HG03025 (cell line): ENCODE measurements at regions not wholly inside any gene's neighbourhood (a gene's known extent, or its start where the extent isn't known, plus 50 kb on each side); places are given as distances from the start of the nearest gene placed in this dataset.

ENCODE experiments used
- ATAC-seq: cut with Tn5 transposase; IDR thresholded peaks from one replicate; pipeline ENCODE4 v1.9.1; 2021; ENCODE audit warnings: mild to moderate bottlenecking, moderate library complexity; ENCODE audit not compliant: unreplicated experiment, low FRiP score

DNA sequence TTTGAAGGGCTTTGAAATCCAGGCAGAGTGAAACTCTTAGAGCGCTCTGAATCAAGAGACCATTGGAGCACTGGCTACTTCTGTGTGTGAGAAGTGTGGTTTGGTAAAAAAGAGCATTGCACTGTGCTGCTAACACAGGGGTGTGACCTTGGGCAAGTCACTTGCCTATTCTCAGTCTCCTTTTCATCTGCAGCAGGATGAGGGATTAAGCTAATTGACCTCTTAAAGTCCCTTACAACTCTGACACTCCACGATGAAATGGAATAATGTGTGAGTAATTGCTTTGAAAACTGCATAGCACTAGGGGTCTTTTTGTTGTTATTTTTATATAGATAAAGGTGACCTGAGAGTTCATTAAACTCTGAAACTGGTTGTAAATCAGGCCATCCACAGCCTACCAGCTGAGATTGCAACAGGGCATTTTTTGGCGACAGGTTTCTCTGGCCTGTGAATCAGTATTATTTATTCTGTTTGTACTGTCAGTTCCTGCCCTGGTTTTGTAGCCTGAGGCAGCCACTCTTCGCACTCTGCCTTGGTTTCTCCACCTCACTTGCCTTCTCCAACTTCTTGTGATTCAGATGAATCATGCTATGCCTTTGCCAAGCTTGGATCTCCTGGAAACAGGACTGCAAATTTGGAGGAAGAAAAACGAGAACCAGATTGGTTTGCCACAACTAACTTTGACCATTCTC lies 159.9 kb upstream of the PARP11 start:
- ATAC-seq: no peak

DNA sequence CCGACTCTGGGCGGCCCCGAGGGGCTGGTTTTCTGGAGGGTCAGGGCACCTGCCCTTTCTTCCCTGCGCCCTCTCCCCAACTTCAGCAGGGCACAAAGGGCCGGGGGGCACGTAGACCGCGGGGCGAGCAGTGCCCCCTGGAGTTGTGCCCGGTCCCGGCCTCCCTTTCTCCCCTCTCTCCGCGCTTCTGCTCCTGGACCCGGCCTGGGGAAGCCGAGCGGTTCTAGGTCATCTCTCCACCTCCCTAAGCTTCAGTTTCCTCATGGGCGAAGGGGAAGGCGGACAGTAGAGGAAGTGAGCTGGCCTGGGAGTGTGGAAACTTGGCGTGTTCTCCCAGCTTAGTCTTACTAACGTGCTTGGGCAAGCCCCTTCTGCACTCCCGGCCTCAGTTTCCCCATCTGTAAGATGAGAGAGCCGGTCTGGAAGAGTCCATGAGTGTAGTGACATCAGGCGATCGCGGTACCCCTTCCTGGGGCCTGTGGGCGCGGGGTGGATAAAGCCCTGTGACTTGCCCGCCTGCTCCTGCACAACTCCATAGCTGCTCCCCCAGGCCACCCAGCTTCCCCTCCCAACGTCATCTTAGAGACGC lies 158.6 kb upstream of the PARP11 start:
- ATAC-seq: no peak

DNA sequence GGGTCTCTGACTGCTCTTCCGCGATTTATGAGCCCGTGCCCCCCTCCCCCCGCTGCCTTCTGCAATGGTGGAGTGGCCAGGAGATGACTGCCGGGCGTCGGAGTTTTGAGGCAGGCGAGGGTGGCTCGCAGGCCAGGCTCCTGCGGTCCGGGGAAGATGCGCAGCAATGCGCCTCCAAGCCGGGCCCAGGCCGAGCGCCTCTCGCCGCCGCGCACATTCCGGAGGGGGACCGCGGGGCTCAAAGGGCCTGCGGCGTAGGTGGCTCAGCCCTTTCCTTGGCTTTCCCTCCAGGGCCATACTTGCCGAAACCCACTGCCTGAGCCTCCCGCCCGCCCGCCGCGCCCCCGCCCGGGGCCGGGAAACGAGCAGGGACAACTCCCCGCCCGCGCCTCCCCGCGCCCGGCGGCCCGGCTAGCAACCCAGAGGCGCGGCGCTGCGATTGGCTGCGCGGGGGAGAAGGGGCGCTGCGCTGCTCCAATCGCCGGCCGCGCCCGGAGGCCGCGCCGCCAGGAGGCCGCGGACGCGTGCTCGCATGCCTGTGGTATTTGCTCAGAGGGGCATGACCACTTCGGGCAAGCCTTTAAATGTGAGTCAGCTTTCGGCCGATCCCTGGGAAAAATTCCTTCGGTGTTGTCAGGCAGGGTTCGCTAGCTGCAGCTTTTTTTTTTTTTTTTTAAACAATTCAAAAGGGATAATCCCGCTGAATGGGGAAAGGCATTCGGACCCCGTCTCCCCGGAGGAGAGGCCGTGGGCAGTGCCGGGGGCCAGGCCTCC lies 157.9 kb upstream of the PARP11 start:
- no peak for ATAC-seq

DNA sequence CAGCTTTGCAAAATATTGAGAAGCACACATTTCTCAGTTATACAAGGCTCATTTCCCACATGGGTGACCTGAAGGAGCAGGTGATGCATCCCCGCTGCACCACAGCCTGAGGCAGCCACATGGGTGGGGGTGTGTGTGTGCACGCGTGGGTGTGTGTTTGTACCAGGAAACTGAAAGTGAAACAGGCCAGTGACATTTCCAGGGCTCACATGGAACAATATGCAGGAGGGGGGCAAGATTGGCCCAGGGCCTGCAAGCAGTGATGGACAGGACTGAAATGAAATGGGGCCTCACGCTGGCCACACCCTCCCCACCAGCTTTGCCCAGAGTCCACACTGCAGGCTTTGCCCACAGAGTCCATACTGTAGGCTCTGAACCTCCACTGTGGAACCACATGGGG lies 154.2 kb upstream of the PARP11 start:
- ATAC-seq: no peak

DNA sequence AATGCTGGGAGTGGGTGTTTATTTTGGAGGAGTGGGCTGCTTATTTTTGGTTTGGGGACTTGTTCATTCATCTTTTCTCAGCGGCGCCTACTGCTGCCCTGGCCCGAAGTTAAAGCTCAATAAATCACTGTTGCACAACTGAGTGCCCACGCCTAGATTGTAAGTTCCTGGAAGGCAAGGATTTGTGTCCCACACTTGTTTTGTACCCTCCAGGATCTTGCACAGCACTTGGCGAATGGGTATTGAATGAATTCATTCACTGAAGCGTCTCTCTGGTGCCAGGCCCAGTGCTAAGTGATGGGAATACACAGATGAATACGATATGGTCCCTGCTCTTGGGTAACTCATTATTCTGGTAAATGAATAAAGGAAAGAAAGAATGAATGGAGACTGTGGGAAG lies 153.3 kb upstream of the PARP11 start:
- no peak for ATAC-seq

DNA sequence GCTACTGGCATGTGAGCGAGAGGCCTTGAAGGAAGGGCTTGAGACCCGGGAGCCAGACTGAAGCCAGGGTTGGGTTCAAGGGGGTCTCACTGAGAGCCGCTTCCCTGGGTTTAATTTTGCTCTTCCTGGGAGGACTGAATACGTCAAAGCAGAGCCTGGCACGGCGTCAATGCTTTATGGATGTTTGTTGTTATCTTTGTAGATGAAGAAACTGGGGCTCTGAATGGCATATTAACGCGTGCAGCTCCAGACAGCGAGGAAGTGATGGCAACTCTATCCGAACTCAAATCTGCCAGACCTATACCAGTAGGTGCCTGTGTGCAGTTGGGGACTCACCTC lies 152.8 kb upstream of the PARP11 start:
- ATAC-seq: no peak

DNA sequence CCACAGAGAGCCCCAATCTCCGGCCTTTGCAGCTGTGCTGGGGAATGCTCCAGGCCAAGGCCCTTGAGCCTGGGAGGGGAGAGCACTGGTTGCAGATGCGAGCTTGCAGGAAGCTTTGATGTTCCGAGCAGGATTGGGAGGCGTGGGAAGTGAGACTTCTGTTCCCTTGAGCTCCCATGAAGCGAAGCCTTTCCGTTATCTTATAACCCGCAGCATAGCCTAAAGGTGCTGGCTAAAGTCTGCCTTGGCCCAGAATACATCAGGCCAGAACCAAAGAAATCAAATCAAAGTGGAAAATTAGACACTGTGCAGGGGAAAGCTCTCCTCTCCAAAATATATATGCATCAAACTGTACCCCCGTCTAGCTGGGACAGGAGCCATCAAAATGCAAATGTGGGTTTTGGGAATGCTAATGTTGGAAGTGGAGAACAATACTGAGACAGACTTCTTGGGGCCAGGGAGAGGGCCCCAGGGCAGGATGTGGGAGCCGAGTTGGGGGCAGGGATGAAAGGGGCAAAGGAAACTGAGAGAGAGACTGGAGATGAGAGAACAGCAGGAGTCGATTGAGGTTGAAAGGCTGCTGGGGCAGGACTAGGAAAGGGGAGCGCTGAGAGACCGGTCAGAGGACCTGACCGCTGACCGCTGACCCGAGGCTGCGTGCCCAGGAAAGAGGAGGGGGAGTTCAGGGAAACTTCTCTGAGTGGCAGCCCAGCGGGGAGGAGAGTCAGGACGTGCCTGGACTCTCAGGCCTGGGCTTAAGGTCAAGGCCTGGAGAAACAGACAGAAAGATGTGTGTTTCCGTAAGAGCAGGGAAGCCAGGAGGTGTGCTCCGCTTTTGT lies 152.2 kb upstream of the PARP11 start:
- no peak for ATAC-seq

DNA sequence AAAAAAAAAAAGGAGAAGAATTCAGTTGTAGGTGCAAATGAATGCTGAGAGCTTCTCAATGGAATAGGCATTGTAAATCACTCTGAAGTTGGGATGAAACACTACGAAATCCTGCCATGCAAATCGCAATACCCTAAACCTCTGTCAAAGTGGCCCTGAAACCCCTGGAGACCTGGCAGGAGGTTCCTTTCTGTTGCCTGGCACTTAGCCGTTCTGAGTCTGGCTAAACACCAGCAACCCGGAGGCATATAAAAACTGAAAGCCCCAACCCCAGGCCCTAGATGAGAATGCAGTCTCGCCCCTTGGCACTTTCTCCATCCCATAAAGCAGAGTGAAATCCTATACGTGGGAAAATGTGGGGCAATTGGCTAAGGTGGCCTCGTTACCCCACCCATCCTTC lies 151.5 kb upstream of the PARP11 start:
- no peak for ATAC-seq

DNA sequence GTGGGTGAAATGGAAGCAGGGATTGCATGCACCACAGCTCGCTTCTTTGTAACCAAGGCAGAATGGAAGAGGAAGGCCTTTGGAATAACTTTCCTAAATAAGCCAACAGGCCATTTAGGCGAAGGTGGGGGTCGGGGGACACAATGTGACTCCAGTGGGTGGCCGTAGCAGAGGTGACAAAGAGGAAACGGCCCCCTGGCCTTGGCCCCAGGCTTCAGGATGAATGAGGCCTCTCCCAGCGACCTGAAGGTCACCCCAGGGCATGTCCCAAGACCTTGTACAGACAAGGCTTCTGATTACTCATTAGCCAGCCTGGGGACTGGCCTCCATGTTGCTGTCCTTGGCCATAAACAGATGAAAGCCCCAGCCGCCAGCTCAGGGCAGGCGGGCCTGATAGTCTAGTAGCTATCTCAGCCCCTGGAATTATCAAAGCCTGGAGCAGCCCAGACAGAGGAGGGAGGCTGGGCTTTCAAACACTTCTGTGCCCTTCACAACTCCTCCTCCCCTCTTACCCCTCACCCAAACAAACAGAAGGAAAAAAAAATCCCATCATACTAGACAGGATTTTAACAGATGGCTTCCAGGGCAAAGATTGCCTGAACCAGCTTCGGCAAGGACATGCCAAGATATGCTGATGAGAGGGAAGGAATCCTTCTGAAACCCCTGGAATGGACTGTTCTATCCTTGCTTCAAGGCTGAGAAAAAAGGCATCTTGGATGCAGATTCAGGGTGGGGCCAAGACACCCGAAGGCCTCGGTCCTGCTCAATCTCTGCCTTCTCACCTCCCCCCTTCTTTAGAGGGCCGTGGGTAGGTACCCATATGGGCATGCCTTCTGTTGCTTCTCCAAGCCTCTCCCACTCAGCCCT lies 142.3 kb upstream of the PARP11 start:
- ATAC-seq: no peak

DNA sequence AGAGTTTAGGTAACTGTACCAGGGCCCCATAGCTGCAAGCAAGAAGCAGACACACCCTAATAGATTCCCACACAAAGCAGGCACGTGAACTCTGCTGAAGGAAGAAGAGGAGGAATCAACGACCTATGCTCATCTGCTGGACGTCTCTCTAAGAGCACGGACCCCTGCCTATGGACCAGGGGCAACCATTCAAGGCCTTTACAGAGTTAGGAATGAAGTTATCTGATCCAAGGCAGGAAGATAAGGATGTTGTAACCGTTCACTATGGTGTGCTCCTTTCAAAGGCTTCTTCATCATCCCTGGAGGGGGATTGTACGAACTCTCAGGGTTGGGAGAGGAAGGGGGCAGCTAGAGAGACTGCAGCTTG lies 141.6 kb upstream of the PARP11 start:
- no peak for ATAC-seq

DNA sequence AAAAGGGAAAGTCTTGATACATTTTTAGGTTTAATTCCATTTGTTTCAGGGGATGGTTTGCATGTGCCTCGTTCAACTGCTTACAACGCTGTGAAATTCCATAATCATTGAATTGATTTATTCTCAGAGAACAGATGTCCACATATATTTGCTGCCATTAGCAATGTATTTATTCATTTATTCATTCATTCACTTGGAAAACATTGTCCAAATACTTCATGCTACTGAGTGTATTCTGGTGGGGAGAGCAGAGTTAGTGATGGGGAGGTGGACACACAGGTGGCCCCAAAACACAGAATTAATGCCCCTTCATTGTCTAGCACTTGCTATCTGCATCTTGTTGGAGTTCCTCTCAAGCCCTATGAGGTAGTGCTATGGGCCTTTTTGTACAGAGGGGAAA lies 141.2 kb upstream of the PARP11 start:
- ATAC-seq: no peak

DNA sequence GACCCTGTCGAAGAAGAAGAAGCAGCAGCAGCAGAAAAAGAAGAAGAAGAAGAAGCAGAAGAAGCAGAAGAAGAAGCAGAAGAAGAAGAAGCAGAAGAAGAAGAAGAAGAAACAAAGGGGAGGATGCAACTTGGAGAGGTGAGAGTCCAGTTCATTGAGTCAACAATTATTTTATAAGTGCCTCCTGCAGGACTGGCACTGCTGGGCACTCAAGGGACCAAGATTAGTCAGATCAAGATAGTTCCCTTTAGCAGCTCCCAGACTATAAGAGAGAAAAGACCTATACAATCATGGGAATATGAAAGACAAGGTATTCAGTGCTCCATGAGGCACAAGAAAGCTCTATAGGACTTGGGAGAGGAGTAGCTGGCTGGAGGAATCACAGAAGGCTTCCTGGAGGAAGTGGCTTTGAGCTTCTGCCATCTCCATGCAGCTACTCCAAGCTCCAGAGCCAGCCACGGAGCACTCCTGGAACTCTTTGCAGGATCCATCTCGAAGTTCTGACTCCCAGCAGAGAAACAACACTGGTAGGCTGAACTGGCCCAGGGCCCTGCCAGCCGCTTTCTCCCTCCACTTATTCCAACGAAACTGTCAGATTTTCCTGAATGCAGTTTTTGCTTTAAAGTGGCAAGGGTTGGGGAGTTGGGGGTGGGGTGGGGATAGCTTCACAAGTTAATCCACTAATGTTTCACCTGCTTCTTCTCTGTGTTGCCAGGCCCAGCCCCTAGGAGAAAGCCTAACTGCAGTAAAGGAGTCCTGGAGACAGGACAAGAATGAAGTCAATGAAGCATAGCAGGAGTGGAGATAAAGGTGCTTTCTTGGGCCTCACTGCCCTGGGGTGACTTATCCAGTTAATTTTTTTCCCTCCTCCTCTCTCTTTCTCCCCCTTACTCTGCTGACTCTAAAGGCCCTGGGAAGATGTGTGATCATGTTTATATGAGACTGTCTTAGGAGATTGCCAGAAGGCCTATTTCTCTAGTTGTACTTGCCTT lies 140.1 kb upstream of the PARP11 start:
- no peak for ATAC-seq

DNA sequence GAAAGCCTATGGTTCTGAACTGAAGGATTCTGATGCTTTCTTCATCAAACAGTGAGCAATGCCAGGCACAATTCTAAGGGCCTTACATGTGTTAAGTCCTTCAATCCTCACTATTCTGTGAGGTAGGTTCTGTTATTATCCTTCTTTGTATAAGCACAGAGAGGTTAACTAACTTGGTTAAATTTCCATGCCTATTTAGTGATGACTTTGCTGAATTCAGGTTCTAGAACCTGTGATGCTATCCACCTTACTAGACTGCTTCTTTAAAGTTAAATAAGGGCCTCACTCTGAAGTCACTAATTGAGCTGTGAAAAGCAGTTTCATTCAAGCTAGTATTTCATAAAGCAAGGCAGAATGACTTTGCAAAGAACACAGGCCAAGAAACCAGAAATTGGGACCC lies 138.9 kb upstream of the PARP11 start:
- ATAC-seq: no peak

DNA sequence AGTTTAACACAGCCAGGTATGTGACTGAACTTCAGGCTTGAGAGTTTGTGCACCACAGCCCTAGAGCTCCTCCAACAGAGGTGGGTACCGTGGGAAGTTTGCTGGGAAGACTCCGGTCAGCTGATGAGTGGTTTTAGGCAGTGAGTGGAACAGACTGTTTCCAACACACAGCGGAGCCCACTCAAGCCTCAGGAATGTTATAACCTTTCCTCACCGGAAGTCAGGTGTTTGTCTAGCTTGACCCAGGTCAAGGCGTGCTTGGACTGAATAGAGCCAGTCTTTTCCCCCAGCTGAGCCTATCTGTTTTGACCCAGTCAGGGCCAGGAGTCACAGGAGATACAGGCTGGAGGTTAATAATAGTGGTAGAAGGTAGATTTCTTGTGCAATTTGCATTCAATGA lies 138.4 kb upstream of the PARP11 start:
- ATAC-seq: no peak

DNA sequence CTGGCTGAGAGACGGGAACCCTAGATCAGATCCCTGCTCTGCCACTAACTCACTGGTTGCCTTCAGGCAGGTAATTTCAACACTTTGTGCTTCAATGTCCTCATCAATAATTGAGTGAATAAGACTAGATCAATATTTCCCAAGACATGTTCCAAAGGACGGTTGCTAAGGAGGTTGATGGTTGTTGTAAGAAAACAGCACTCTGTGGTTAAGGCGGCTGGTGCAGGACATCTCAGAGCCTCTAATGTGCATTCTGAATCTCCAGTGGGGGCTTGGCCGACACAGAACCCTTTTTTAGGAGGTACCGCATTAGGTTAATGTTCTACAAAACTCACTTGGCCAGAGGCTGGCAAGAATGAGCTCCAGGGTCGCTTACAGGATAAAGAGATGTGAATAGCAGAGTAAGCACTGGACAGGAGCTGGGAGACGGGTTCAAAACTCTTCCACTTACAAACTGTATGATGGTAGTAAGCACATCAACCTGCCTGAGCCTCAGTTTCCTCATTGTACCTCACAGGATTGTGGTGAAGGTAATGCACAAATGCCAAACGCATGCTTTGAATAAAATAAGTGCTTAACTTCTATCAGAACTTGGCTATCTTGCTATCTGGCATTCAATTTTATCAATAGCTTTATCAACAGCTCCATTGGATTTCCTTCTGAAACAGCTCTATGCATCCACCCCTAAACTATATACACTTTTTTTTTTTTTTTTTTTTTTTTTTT lies 136.9 kb upstream of the PARP11 start:
- ATAC-seq: no peak

DNA sequence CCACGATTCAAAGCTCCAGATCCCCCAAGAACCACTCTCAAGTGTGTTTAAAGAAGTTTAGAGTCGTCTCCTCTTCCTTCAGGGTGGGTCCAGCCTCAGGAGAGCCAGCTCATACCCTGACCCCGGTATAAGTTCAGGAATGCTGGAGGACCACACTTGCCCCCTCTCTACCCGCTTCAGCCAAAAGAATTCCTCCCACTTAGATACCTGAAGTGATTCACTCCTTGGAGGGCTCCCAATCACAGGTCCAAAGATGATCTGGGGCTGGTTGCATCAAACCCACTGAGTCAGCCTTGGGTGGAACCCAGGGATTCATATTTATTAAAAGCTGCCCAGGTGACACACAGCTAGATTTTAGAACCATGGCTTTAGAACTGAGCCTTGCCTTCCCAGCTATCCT lies 133.5 kb upstream of the PARP11 start:
- no peak for ATAC-seq

DNA sequence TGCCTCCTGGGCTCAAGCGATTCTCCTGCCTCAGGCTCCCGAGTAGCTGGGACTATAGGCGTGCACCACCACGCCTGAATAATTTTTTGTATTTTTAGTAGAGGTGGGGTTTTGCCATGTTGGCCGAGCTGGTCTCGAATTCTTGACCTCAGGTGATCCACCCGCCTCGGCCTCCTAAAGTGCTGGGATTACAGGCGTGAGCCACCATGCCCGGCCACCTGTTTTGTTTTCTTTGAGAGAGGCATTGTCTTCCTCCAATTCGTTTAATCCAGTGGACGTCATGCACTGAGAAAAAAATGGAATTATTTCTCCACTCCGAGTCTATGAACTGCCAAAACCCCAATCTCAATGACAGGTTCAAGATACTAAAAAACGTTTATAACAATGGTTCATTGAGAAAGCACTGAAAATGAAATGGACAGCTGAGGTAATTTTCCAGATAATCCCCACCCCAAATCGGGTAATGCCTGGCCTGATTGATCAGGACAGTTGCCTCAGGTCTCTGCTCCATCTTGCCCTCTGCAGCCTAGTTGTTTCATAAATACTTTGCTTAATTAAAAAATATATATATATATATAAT lies 132.7 kb upstream of the PARP11 start:
- ATAC-seq: no peak

DNA sequence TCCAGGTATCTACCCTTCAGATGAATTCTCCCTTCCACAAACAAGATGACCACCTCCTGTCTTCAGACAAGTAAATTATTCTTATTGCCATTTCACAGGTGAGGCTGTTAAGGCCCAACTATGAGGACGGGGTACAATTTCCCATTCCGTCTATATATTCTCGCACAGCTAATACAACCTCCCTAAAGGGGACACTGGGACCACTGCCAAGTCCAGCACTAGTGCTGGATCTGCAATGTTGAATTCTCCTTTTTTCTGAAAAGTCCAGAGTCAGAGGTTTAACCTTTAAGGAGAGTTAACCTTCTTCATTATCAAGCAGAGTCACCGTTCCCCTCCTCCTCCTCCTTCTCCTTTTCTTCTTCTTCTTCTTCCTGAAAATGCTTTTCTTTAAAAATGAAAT lies 130.4 kb upstream of the PARP11 start:
- no peak for ATAC-seq
